ENCODE measurements at regions not wholly inside any gene's neighbourhood (a gene's known extent, or its start where the extent isn't known, plus 50 kb on each side); places are given as distances from the start of the nearest gene placed in this dataset.

GRCh38 chr9:6126377-6126776, 89.2 kb upstream of the IL33 start:
- no peaks in the 10 kb centered on the region for H3K27me3 ChIP-seq (ENCODE audit: control insufficient read depth in 1 of 2, insufficient read depth in 2 of 2, low read length in 2 of 2)
- H3K4me1 ChIP-seq (ENCODE audit: insufficient read depth, low read length) = no peaks in the 10 kb centered on the region
- TF ChIP-seq CTCF (IDR thresholded peaks at IDR 0.05) = no peak
- no peaks in the 10 kb centered on the region for H3K36me3 Mint-ChIP-seq (ENCODE audit: low read depth)
- no peak for ATAC-seq (ENCODE audit: poor library complexity)
- DNase-seq = no peak
- H3K36me3 ChIP-seq (ENCODE audit: insufficient read depth, low read length) = no peaks in the 10 kb centered on the region
- H3K4me3 Mint-ChIP-seq = no peak overlapping the region
- H3K27ac ChIP-seq (ENCODE audit: low read depth in 1 of 2, low read length in 2 of 2) = no peak overlapping the region
- no peaks in the 10 kb centered on the region for H3K9me3 ChIP-seq (ENCODE audit: control insufficient read depth in 1 of 2, insufficient read depth in 1 of 2, low read length in 2 of 2)
- H3K27ac Mint-ChIP-seq = no peak overlapping the region
- H3K9me3 Mint-ChIP-seq = no peaks in the 10 kb centered on the region
- POLR2A ChIA-PET = no interaction called here
- intact Hi-C loops (cut with DNase I, micrococcal nuclease) = no loop called here
- CTCF ChIA-PET = no interaction called here
- H3K27me3 Mint-ChIP-seq = peaks cover 20% of the 10 kb centered on the region
- H3K4me1 Mint-ChIP-seq (ENCODE audit: low read depth) = no peaks in the 10 kb centered on the region
- no peak overlapping the region for H3K4me3 ChIP-seq (ENCODE audit: low read length)

- DNase-seq = no peak
- H3K4me3 Mint-ChIP-seq = no peak overlapping the region
- H3K4me1 ChIP-seq (ENCODE audit: insufficient read depth, low read length) = no peaks in the 10 kb centered on the region
- TF ChIP-seq CTCF (IDR thresholded peaks at IDR 0.05) = no peak
- H3K36me3 Mint-ChIP-seq (ENCODE audit: low read depth) = no peaks in the 10 kb centered on the region
- H3K27me3 Mint-ChIP-seq = peaks cover 25% of the 10 kb centered on the region
- no peaks in the 10 kb centered on the region for H3K9me3 Mint-ChIP-seq
- ChIA-PET POLR2A (no interaction called here), CTCF (no interaction called here)
- intact Hi-C loops (cut with DNase I, micrococcal nuclease) = no loop called here
- no peak overlapping the region for H3K27ac Mint-ChIP-seq
- H3K4me1 Mint-ChIP-seq (ENCODE audit: low read depth) = no peaks in the 10 kb centered on the region
- ATAC-seq (ENCODE audit: poor library complexity) = no peak
- no peaks in the 10 kb centered on the region for H3K27me3 ChIP-seq (ENCODE audit: control insufficient read depth in 1 of 2, insufficient read depth in 2 of 2, low read length in 2 of 2)
- no peaks in the 10 kb centered on the region for H3K36me3 ChIP-seq (ENCODE audit: insufficient read depth, low read length)
- no peaks in the 10 kb centered on the region for H3K9me3 ChIP-seq (ENCODE audit: control insufficient read depth in 1 of 2, insufficient read depth in 1 of 2, low read length in 2 of 2)
- H3K4me3 ChIP-seq (ENCODE audit: low read length) = no peak overlapping the region
- no peak overlapping the region for H3K27ac ChIP-seq (ENCODE audit: low read depth in 1 of 2, low read length in 2 of 2)
These were observed 92.2 kb upstream of the IL33 start for GRCh38 chr9:6123416-6123815.

- intact Hi-C loops (cut with DNase I, micrococcal nuclease) = no loop called here
- H3K36me3 ChIP-seq (ENCODE audit: insufficient read depth, low read length) = no peaks in the 10 kb centered on the region
- no peak for TF ChIP-seq CTCF (IDR thresholded peaks at IDR 0.05)
These were observed 93.9 kb upstream of the IL33 start for GRCh38 chr9:6121707-6122106.

More at GRCh38 chr9:6121707-6122106, 93.9 kb upstream of the IL33 start:
- Mint-ChIP-seq H3K27me3 (peaks cover 28% of the 10 kb centered on the region), H3K4me1 (ENCODE audit: low read depth) (no peaks in the 10 kb centered on the region), H3K9me3 (no peaks in the 10 kb centered on the region), H3K36me3 (ENCODE audit: low read depth) (no peaks in the 10 kb centered on the region), H3K4me3 (no peak overlapping the region), H3K27ac (no peak overlapping the region)
- ATAC-seq (ENCODE audit: poor library complexity) = no peak
- no peak overlapping the region for H3K27ac ChIP-seq (ENCODE audit: low read depth in 1 of 2, low read length in 2 of 2)
- no peak overlapping the region for H3K4me3 ChIP-seq (ENCODE audit: low read length)
- H3K4me1 ChIP-seq (ENCODE audit: insufficient read depth, low read length) = no peaks in the 10 kb centered on the region
- CTCF ChIA-PET = no interaction called here
- POLR2A ChIA-PET = no interaction called here
- no peaks in the 10 kb centered on the region for H3K9me3 ChIP-seq (ENCODE audit: control insufficient read depth in 1 of 2, insufficient read depth in 1 of 2, low read length in 2 of 2)
- H3K27me3 ChIP-seq (ENCODE audit: control insufficient read depth in 1 of 2, insufficient read depth in 2 of 2, low read length in 2 of 2) = no peaks in the 10 kb centered on the region
- DNase-seq = no peak

Measured in CD4-positive, alpha-beta T cell (primary cell).